ENCODE measurements at regions not wholly inside any gene's neighbourhood (a gene's known extent, or its start where the extent isn't known, plus 50 kb on each side); places are given as distances from the start of the nearest gene placed in this dataset.

- peak; percentile 60 to 69 for TF ChIP-seq CTCF (conservative IDR thresholded peaks at IDR 0.05 in 1 of 2, IDR thresholded peaks at IDR 0.05 in 1 of 2; ENCODE audit: extremely low read depth in 1 of 2, insufficient read depth in 1 of 2, low read depth in 1 of 2, low read length in 2 of 2)
- no peak for TF ChIP-seq EZH2 (IDR thresholded peaks at IDR 0.05; ENCODE audit: borderline replicate concordance, low read length)
Observed at GRCh38 chr2:142180820-142181533, 50.2 kb upstream of the LRP1B start.
